ENCODE measurements at regions not wholly inside any gene's neighbourhood (a gene's known extent, or its start where the extent isn't known, plus 50 kb on each side); places are given as distances from the start of the nearest gene placed in this dataset.

DNA sequence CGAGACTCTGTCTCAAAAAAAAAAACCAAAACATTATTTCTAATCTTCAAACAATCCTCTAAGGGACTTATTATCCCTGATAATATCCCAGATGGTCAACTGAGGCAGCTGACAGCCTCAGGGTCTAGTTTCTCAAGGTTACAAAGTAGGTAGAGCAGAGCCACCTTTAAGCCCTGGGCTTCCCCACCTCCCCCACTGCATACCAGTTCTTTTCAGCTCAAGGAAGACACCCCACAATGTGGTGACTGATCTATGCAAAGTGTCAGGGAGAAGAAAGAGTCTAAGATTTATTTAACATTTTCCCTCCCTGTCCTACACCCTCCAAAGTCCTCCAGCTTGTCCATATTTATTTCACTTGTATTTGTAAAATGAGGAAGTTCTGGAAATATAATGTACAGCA lies 60.5 kb upstream of the VGLL2 start:
- no peak for DNase-seq (ENCODE audit: low spot score in 2 of 2)
- 79 to 90% methylated on average over 1 of the region's 1 CpG for WGBS, 2 donors
- TF ChIP-seq POLR2A (IDR thresholded peaks at IDR 0.05) = no peak
- TF ChIP-seq, protein P1, sequence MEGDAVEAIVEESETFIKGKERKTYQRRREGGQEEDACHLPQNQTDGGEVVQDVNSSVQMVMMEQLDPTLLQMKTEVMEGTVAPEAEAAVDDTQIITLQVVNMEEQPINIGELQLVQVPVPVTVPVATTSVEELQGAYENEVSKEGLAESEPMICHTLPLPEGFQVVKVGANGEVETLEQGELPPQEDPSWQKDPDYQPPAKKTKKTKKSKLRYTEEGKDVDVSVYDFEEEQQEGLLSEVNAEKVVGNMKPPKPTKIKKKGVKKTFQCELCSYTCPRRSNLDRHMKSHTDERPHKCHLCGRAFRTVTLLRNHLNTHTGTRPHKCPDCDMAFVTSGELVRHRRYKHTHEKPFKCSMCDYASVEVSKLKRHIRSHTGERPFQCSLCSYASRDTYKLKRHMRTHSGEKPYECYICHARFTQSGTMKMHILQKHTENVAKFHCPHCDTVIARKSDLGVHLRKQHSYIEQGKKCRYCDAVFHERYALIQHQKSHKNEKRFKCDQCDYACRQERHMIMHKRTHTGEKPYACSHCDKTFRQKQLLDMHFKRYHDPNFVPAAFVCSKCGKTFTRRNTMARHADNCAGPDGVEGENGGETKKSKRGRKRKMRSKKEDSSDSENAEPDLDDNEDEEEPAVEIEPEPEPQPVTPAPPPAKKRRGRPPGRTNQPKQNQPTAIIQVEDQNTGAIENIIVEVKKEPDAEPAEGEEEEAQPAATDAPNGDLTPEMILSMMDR (IDR thresholded peaks at IDR 0.05) = no peak
- intact Hi-C loops (cut with DNase I; ENCODE audit: low total_unique reads) = no loop called here
- no peak overlapping the region for H3K4me3 ChIP-seq (ENCODE audit: low read depth, poor library complexity, severe bottlenecking)

DNA sequence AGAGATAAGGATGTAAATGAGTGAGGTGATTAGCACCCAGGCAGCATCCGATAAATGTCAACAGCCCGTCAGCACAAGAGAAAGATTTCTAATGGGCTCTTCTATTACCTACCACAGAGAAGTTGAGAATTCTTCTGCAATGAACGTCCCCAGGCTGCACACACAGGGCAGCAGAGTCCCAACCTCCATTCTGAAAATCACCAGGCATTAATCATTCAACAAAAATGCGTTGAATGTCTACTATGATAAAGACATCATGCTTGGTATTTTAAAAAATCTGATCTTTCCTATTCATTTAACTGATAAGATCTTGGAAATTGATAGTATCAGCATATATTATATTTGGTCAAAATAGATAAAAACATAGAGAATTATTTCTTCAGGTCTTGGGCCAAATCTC lies 59.5 kb upstream of the VGLL2 start:
- intact Hi-C loops (cut with DNase I; ENCODE audit: low total_unique reads) = no loop called here
- 48 to 52% methylated on average over 4 of the region's 4 CpGs for WGBS, 2 donors
- TF ChIP-seq POLR2A (IDR thresholded peaks at IDR 0.05) = no peak
- TF ChIP-seq, protein P1 (IDR thresholded peaks at IDR 0.05) = no peak

DNA sequence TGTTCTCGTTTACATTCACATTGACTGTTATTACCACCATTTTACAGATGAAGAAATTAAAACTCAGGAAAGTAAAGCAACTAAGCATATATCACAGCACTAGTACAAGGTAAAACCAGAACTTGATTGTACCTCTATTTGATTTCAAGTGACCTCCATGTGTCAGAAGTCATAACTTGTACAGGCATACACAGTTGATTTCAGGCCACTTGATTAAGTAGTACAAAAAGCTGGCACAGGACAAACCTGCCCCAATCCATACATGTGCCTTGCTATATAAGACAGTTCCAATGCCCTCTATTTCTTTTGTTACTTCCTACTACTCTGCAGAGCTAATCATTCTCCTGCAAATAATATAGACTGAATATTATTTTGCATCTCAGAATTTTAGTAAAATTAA lies 58.8 kb upstream of the VGLL2 start:
- H3K4me3 ChIP-seq (ENCODE audit: low read depth, poor library complexity, severe bottlenecking) = no peak overlapping the region
- TF ChIP-seq, protein P1 (IDR thresholded peaks at IDR 0.05) = no peak
- TF ChIP-seq POLR2A (IDR thresholded peaks at IDR 0.05) = no peak
- WGBS, 2 donors = 76 to 77% methylated on average over 1 of the region's 1 CpG
- intact Hi-C loops (cut with DNase I; ENCODE audit: low total_unique reads) = no loop called here
- no peak for DNase-seq (ENCODE audit: low spot score in 2 of 2)

More for the DNA sequence above, 59.5 kb upstream of the VGLL2 start:
- no peak overlapping the region for H3K4me3 ChIP-seq (ENCODE audit: low read depth, poor library complexity, severe bottlenecking)
- no peak for DNase-seq (ENCODE audit: low spot score in 2 of 2)

DNA sequence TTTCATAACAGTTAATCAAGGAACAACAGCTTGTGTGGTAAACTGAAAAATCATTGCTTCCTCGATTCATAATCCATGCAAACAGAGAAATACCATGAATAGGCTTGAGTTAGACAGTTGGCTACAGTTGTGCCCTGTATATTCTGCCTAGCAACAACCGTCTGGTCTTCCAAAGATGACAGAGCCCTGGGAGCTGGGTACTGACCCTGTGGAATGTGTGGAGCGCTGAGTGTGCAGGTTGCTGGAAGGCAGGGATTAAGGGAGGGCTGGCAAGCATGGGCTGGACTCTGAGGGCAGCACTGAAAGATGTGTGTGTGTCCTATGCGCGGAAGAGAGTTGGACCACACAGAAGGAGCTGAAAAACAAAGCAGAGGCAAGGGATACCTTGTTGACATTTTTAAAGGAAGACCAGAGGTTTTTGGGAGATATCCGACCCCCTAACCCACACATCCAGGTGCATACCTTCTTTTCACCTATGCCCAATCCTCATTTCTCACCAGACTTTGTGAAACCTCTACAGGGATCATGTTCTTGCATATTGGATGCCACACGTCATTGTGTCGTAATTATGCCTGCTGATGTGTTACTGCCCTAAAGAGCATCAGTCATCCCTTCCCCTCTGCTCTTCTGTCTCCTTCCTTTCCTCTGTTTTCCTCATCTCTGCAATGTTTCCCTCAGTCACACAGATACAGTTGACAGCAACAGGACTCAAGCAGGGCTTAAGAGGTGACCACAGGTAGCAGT lies 58.2 kb upstream of the VGLL2 start:
- TF ChIP-seq, protein P1 (IDR thresholded peaks at IDR 0.05) = no peak
- TF ChIP-seq POLR2A (IDR thresholded peaks at IDR 0.05) = no peak
- intact Hi-C loops (cut with DNase I; ENCODE audit: low total_unique reads) = no loop called here
- WGBS, 2 donors = 36 to 54% methylated on average over 8 of the region's 8 CpGs
- H3K4me3 ChIP-seq (ENCODE audit: low read depth, poor library complexity, severe bottlenecking) = no peak overlapping the region
- DNase-seq (ENCODE audit: low spot score in 2 of 2) = no peak

DNA sequence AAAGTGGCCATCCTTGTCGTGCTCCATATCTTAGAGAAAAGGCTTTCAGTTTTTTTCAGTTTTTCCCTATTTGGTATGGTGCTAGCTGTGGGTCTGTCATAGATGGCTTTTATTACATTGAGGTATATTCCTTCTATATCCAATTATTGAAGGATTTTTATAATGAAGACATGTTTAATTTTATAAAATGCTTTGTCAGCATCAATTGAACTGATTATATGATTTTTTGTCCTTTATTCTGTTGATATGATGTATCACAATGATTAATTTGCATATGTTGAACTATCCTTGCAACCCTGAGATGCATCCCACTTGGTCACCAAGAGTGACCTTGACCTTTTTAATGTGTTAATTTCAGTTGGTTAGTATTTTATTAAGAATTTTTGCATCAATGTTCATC lies 55.1 kb upstream of the VGLL2 start:
- H3K4me3 ChIP-seq (ENCODE audit: low read depth, poor library complexity, severe bottlenecking) = no peak overlapping the region
- DNase-seq (ENCODE audit: low spot score in 2 of 2) = no peak
- intact Hi-C loops (cut with DNase I; ENCODE audit: low total_unique reads) = no loop called here
- WGBS, 2 donors = 61 to 77% methylated on average over 1 of the region's 1 CpG
- TF ChIP-seq POLR2A (IDR thresholded peaks at IDR 0.05) = no peak
- TF ChIP-seq, protein P1 (IDR thresholded peaks at IDR 0.05) = no peak

Measured in lower leg skin (tissue), 4 donors.